ENCODE measurements at regions not wholly inside any gene's neighbourhood (a gene's known extent, or its start where the extent isn't known, plus 50 kb on each side); places are given as distances from the start of the nearest gene placed in this dataset.

DNA sequence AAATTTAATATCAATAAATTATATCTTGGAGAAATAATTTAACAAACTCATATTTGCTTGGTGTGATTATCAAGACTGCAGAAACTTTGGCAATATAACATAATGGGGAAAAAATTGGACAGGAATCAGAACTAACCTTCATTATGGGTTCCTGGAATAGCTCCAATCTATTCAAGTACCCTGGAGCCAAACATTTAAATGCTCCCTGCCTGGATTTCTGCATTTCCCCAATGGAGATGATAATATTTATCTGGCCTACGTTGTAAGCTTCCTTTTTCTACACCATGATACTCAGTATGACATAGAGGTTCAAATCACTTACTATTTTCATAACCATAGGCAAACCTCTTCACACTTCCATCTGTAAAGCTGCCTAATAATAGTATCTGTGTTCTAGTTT, 326.8 kb downstream of the TRIML1 start:
- H3K9me3 ChIP-seq, result no peaks in the 10 kb centered on the region
- intact Hi-C loops (cut with DNase I; ENCODE audit: low total_unique reads), result no loop called here
- TF ChIP-seq, protein P1, sequence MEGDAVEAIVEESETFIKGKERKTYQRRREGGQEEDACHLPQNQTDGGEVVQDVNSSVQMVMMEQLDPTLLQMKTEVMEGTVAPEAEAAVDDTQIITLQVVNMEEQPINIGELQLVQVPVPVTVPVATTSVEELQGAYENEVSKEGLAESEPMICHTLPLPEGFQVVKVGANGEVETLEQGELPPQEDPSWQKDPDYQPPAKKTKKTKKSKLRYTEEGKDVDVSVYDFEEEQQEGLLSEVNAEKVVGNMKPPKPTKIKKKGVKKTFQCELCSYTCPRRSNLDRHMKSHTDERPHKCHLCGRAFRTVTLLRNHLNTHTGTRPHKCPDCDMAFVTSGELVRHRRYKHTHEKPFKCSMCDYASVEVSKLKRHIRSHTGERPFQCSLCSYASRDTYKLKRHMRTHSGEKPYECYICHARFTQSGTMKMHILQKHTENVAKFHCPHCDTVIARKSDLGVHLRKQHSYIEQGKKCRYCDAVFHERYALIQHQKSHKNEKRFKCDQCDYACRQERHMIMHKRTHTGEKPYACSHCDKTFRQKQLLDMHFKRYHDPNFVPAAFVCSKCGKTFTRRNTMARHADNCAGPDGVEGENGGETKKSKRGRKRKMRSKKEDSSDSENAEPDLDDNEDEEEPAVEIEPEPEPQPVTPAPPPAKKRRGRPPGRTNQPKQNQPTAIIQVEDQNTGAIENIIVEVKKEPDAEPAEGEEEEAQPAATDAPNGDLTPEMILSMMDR (IDR thresholded peaks at IDR 0.05), result no peak
- no peak for TF ChIP-seq POLR2A (IDR thresholded peaks at IDR 0.05)
- no peak for TF ChIP-seq POLR2AphosphoS5 (IDR thresholded peaks at IDR 0.05)
- no peak overlapping the region for H3K27ac ChIP-seq
- H3K4me3 ChIP-seq, result no peak overlapping the region
- no peaks in the 10 kb centered on the region for H3K27me3 ChIP-seq
- H3K36me3 ChIP-seq, result no peaks in the 10 kb centered on the region
- no peaks in the 10 kb centered on the region for H3K4me1 ChIP-seq
- DNase-seq (ENCODE audit: low spot score in 2 of 2), result no peak

DNA sequence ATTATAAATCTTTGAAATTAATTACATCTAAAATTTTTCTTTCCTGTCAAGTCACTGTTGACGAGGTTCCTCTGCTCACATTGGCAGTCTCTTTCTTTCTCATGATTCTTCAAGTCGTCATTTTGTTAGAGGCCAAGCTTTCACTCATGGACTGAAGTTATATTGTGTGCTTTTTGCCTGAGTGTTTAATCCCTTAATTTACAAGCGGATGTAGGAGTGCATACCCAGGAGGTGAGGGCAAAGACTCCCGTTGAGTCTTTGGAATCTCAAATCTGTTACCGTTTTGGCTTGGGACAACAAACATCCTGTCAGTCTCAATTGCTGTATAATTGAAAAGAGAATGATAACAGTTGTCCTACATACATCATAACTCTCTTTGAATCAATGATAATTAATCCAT, 345.0 kb downstream of the TRIML1 start:
- no peak for DNase-seq (ENCODE audit: low spot score in 2 of 2)
- Histone ChIP-seq H3K9me3 (no peaks in the 10 kb centered on the region), H3K36me3 (no peaks in the 10 kb centered on the region), H3K27ac (no peak overlapping the region), H3K4me3 (no peak overlapping the region), H3K27me3 (no peaks in the 10 kb centered on the region), H3K4me1 (no peaks in the 10 kb centered on the region)
- no peak for TF ChIP-seq POLR2A (IDR thresholded peaks at IDR 0.05)
- TF ChIP-seq POLR2AphosphoS5 (IDR thresholded peaks at IDR 0.05), result no peak
- TF ChIP-seq, protein P1 (IDR thresholded peaks at IDR 0.05), result no peak
- intact Hi-C loops (cut with DNase I; ENCODE audit: low total_unique reads), result no loop called here

DNA sequence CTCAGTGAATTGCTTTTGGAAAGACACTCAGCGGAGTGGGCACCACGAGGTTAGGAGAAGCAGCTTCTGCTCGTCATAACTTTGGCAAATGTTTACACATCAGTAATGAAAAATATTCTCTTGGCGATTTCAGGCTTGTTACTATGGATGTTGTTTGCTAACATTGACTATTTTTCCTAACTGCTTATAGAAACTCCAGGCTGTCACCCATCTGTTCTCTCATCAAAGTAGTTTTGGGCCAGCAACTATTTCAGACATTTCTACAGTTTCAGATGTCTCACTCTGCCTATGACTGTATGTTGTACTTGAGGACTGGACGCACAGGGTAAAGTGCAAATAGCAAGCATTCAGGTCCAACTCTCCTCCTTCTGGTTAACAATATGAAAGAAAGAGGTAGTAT, 346.7 kb downstream of the TRIML1 start:
- no peaks in the 10 kb centered on the region for H3K4me1 ChIP-seq
- no peak overlapping the region for H3K27ac ChIP-seq
- H3K4me3 ChIP-seq, result no peak overlapping the region
- no peak for DNase-seq (ENCODE audit: low spot score in 2 of 2)
- TF ChIP-seq, protein P1 (IDR thresholded peaks at IDR 0.05), result no peak
- TF ChIP-seq POLR2AphosphoS5 (IDR thresholded peaks at IDR 0.05), result no peak
- no peak for TF ChIP-seq POLR2A (IDR thresholded peaks at IDR 0.05)
- intact Hi-C loops (cut with DNase I; ENCODE audit: low total_unique reads), result no loop called here
- no peaks in the 10 kb centered on the region for H3K27me3 ChIP-seq
- no peaks in the 10 kb centered on the region for H3K36me3 ChIP-seq
- no peaks in the 10 kb centered on the region for H3K9me3 ChIP-seq

DNA sequence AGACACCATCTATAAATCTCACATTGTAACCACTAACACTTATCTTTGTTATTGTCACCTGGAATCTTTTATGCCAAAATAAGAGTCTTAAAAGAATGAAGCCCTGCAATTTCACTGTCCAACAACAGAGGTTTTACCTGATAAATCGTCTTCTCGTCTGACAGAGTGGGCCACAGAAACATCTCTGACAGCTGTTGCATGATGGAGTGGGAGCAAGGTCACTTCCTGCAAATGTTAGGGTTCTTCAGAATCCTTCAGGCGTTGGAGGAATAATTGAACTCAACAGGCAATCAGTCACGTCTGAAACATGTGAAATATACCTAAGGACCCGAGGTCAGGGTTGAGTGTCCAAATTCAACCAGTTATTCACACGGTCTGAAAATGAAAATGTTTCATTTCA, 353.6 kb downstream of the TRIML1 start:
- H3K9me3 ChIP-seq, result peaks cover 8 to 13% of the 10 kb centered on the region in 2 donors
- intact Hi-C loops (cut with DNase I; ENCODE audit: low total_unique reads), result no loop called here

DNA sequence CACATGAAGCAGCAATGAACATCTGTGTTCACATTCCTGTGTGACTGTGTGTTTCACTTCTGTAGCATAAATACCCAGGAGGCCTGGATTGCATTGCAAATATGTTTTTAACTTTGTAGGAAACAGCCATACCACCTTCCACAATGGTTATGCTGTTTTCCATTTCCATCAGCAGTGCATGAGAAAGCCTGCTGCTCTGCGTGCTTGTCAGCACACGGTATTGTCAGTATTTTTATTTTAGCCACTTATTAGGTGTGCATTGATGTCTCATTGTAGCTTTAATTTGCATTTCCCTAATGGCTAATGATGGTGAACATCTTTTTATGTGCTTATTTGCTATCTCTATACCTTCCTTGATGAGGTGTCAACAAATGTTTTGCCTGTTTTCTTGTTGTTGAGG, 355.9 kb downstream of the TRIML1 start:
- intact Hi-C loops (cut with DNase I; ENCODE audit: low total_unique reads), result no loop called here
- H3K9me3 ChIP-seq, result peaks cover 8 to 13% of the 10 kb centered on the region in 2 donors
- no peaks in the 10 kb centered on the region for H3K4me1 ChIP-seq
- no peak for TF ChIP-seq POLR2A (IDR thresholded peaks at IDR 0.05)
- TF ChIP-seq, protein P1 (IDR thresholded peaks at IDR 0.05), result no peak
- TF ChIP-seq POLR2AphosphoS5 (IDR thresholded peaks at IDR 0.05), result no peak
- H3K27me3 ChIP-seq, result no peaks in the 10 kb centered on the region
- H3K4me3 ChIP-seq, result no peak overlapping the region
- no peak for DNase-seq (ENCODE audit: low spot score in 2 of 2)
- no peaks in the 10 kb centered on the region for H3K36me3 ChIP-seq
- no peak overlapping the region for H3K27ac ChIP-seq

More for the DNA sequence above, 353.6 kb downstream of the TRIML1 start:
- TF ChIP-seq POLR2AphosphoS5 (IDR thresholded peaks at IDR 0.05) (no peak), POLR2A (IDR thresholded peaks at IDR 0.05) (no peak)
- TF ChIP-seq, protein P1 (IDR thresholded peaks at IDR 0.05), result no peak
- no peak for DNase-seq (ENCODE audit: low spot score in 2 of 2)
- no peaks in the 10 kb centered on the region for H3K36me3 ChIP-seq
- no peak overlapping the region for H3K4me3 ChIP-seq
- H3K4me1 ChIP-seq, result no peaks in the 10 kb centered on the region
- no peaks in the 10 kb centered on the region for H3K27me3 ChIP-seq
- H3K27ac ChIP-seq, result no peak overlapping the region
